GM19025 (cell line): ENCODE measurements at regions not wholly inside any gene's neighbourhood (a gene's known extent, or its start where the extent isn't known, plus 50 kb on each side); places are given as distances from the start of the nearest gene placed in this dataset.
A peak's percentile ranks its signal among the peaks of the same experiment; 100 is the strongest.

Experiments
- ATAC-seq: cut with Tn5 transposase; IDR thresholded peaks from one replicate; pipeline ENCODE4 v1.9.1; 2021; ENCODE audit warnings: mild to moderate bottlenecking, low read depth, moderate library complexity; ENCODE audit not compliant: unreplicated experiment

GRCh38 chr1:200323856-200324400 lies 85.9 kb downstream of the ZNF281 start:
- no peak for ATAC-seq

- ATAC-seq: no peak
Measured at GRCh38 chr1:200319148-200319547, 90.7 kb downstream of the ZNF281 start.

GRCh38 chr1:200317236-200317635 lies 92.6 kb downstream of the ZNF281 start:
- no peak for ATAC-seq

GRCh38 chr1:200316148-200316803 lies 93.6 kb downstream of the ZNF281 start:
- ATAC-seq: no peak

GRCh38 chr1:200314085-200314750 lies 95.6 kb downstream of the ZNF281 start:
- no peak for ATAC-seq

- ATAC-seq: no peak
Measured at GRCh38 chr1:200311256-200311655, 98.6 kb downstream of the ZNF281 start.

- no peak for ATAC-seq
Measured at GRCh38 chr1:200310824-200311223, 99.0 kb downstream of the ZNF281 start.

- ATAC-seq: no peak
Measured at GRCh38 chr1:200307755-200308066, 102.1 kb downstream of the ZNF281 start.

GRCh38 chr1:200306944-200307754 lies 102.7 kb downstream of the ZNF281 start:
- no peak for ATAC-seq

GRCh38 chr1:200305806-200306205 lies 104.0 kb downstream of the ZNF281 start:
- no peak for ATAC-seq

- no peak for ATAC-seq
Measured at GRCh38 chr1:200304171-200304570, 105.7 kb downstream of the ZNF281 start.

- no peak for ATAC-seq
Measured at GRCh38 chr1:200302921-200303290, 106.9 kb downstream of the ZNF281 start.

GRCh38 chr1:200302192-200302920 lies 107.5 kb downstream of the ZNF281 start:
- peak; percentile 66 for ATAC-seq

- no peak for ATAC-seq
Measured at GRCh38 chr1:200301152-200301551, 108.7 kb downstream of the ZNF281 start.

- no peak for ATAC-seq
Measured at GRCh38 chr1:200299571-200299970, 110.3 kb downstream of the ZNF281 start.

GRCh38 chr1:200298242-200298641 lies 111.6 kb downstream of the ZNF281 start:
- ATAC-seq: no peak

GRCh38 chr1:200296091-200296661 lies 113.7 kb downstream of the ZNF281 start:
- no peak for ATAC-seq

- no peak for ATAC-seq
Measured at GRCh38 chr1:200294241-200294640, 115.6 kb downstream of the ZNF281 start.

GRCh38 chr1:200292699-200293098 lies 117.1 kb downstream of the ZNF281 start:
- no peak for ATAC-seq

GRCh38 chr1:200291106-200291505 lies 118.7 kb downstream of the ZNF281 start:
- ATAC-seq: no peak
